OCI-LY7 (cell line): ENCODE measurements at regions not wholly inside any gene's neighbourhood (a gene's known extent, or its start where the extent isn't known, plus 50 kb on each side); places are given as distances from the start of the nearest gene placed in this dataset.

Experiments
- BruUV-seq: library from RNA; stranded (reverse); fragments of 400-500 nt; replicated peaks from 2 replicates; lab custom pipeline; 2021; lab: Mats Ljungman, UMichigan
- CTCF ChIA-PET: fragments of 300-600 bp; sonication (Branson Sonifier 250); formaldehyde crosslinking; loops from one replicate; lab custom pipeline; 2022; ENCODE audit warnings: antibody characterized with exemption; ENCODE audit not compliant: unreplicated experiment; lab: Charles Lee
- POLR2A ChIA-PET: fragments of 300-600 bp; sonication (Branson Sonifier 250); formaldehyde crosslinking; loops from one replicate; lab custom pipeline; 2022; ENCODE audit warnings: antibody characterized with exemption; lab: Charles Lee
- DNase-seq: peaks from one replicate; pipeline ENCODE4 v3.0.0-alpha.2; 2015; ENCODE audit warnings: low spot score
- H2AFZ ChIP-seq: fragments of 200-600 bp; sonication (generic), shearing (Covaris generic); 2 replicates; pipeline ENCODE4 v1.6.1; 2014; ENCODE audit warnings: mild to moderate bottlenecking, antibody characterized with exemption, low read length, moderate library complexity
- H3K27ac ChIP-seq: fragments of 200-600 bp; sonication (generic); 2 replicates; pipeline ENCODE4 v1.5.1; 2014; ENCODE audit warnings: mixed run types, low read depth, mild to moderate bottlenecking, moderate library complexity, low read length, inconsistent platforms; ENCODE audit not compliant: poor library complexity, severe bottlenecking
- H3K36me3 ChIP-seq: fragments of 200-600 bp; sonication (generic); 2 replicates; pipeline ENCODE4 v1.6.1; 2014; ENCODE audit warnings: mild to moderate bottlenecking, antibody characterized with exemption, low read length, moderate library complexity, mixed read lengths; ENCODE audit not compliant: insufficient read depth
- H3K4me1 ChIP-seq: fragments of 200-600 bp; sonication (generic); 2 replicates; pipeline ENCODE4 v1.5.1; 2014; ENCODE audit warnings: mild to moderate bottlenecking, low read length; ENCODE audit not compliant: insufficient read depth, poor library complexity, severe bottlenecking
- H3K4me2 ChIP-seq: fragments of 200-600 bp; sonication (generic); 2 replicates; pipeline ENCODE4 v1.6.1; 2014; ENCODE audit warnings: mild to moderate bottlenecking, low read length
- H3K4me3 ChIP-seq: fragments of 200-600 bp; sonication (generic); 2 replicates; pipeline ENCODE4 v1.5.1; 2014; ENCODE audit warnings: mild to moderate bottlenecking, low read depth, low read length; ENCODE audit not compliant: poor library complexity, severe bottlenecking
- H3K79me2 ChIP-seq: fragments of 200-600 bp; sonication (generic); 2 replicates; pipeline ENCODE4 v1.6.1; 2016; ENCODE audit warnings: low read depth, mild to moderate bottlenecking, low read length, moderate library complexity, mixed read lengths; ENCODE audit not compliant: insufficient read depth
- H3K9me2 ChIP-seq: fragments of 200-600 bp; sonication (generic); 2 replicates; pipeline ENCODE4 v1.6.1; 2016; ENCODE audit warnings: mild to moderate bottlenecking, low read length, mixed read lengths; ENCODE audit not compliant: insufficient read depth
- H3K9me3 ChIP-seq: fragments of 200-600 bp; sonication (generic); 2 replicates; pipeline ENCODE4 v1.6.1; 2014; ENCODE audit warnings: mild to moderate bottlenecking, mixed run types, low read length, mixed read lengths
- H4K20me1 ChIP-seq: fragments of 200-600 bp; sonication (generic); 2 replicates; pipeline ENCODE4 v1.6.1; 2014; ENCODE audit warnings: mild to moderate bottlenecking, antibody characterized with exemption, low read length, moderate library complexity, mixed read lengths; ENCODE audit not compliant: insufficient read depth
- CTCF ChIP-seq: fragments of 200-600 bp; sonication (generic); conservative IDR thresholded peaks from 2 replicates; pipeline ENCODE4 v1.5.1; 2014; ENCODE audit warnings: mild to moderate bottlenecking, antibody characterized with exemption, low read length, moderate library complexity, mixed read lengths
- EZH2phosphoT487 ChIP-seq: fragments of 200-600 bp; sonication (generic); IDR thresholded peaks from 2 replicates; pipeline ENCODE4 v1.6.1; 2018; ENCODE audit warnings: low read depth, borderline replicate concordance, mild to moderate bottlenecking, mixed run types, antibody characterized with exemption, low read length, moderate library complexity, mixed read lengths
- intact Hi-C: fragments of 100-400 bp; cut with micrococcal nuclease; formaldehyde crosslinking; loops from one replicate; pipeline ENCODE4 v1.10.0; 2022; ENCODE audit not compliant: unreplicated experiment

- Histone ChIP-seq H3K79me2 (no peaks in the 10 kb centered on the region), H3K9me2 (no peaks in the 10 kb centered on the region), H2AFZ (no peak overlapping the region), H4K20me1 (no peaks in the 10 kb centered on the region), H3K4me2 (no peak overlapping the region), H3K4me3 (no peak overlapping the region), H3K36me3 (no peaks in the 10 kb centered on the region), H3K27ac (no peak overlapping the region), H3K9me3 (no peaks in the 10 kb centered on the region), H3K4me1 (no peaks in the 10 kb centered on the region)
- no TSS peak for BruUV-seq
- intact Hi-C loops, result no loop called here
- CTCF ChIA-PET, result no interaction called here
- DNase-seq, result no peak
- TF ChIP-seq EZH2phosphoT487 (no peak), CTCF (no peak)
- POLR2A ChIA-PET, result interaction anchor here (1.3 kb wide), 1 partner anchor 13 kb away, joined by 3 read pairs; no protein-coding TSS in a partner anchor
These were observed 253.3 kb upstream of the VRK2 start for GRCh38 chr2:57793310-57793709.

- ChIA-PET POLR2A (no interaction called here), CTCF (no interaction called here)
- Histone ChIP-seq H3K9me3 (no peaks in the 10 kb centered on the region), H4K20me1 (no peaks in the 10 kb centered on the region), H3K27ac (no peak overlapping the region), H3K9me2 (no peaks in the 10 kb centered on the region), H3K4me2 (no peak overlapping the region), H2AFZ (no peak overlapping the region), H3K36me3 (no peaks in the 10 kb centered on the region), H3K79me2 (no peaks in the 10 kb centered on the region), H3K4me3 (no peak overlapping the region), H3K4me1 (no peaks in the 10 kb centered on the region)
- intact Hi-C loops, result no loop called here
- BruUV-seq, result no TSS peak
- DNase-seq, result no peak
- TF ChIP-seq EZH2phosphoT487 (no peak), CTCF (no peak)
These were observed 250.1 kb upstream of the VRK2 start for GRCh38 chr2:57796527-57796926.

GRCh38 chr2:57798346-57798745 is 248.3 kb upstream of the VRK2 start:
- H3K27ac ChIP-seq, result no peak overlapping the region
- H3K4me2 ChIP-seq, result no peak overlapping the region
- TF ChIP-seq EZH2phosphoT487 (no peak), CTCF (no peak)
- H2AFZ ChIP-seq, result no peak overlapping the region
- H3K4me1 ChIP-seq, result no peaks in the 10 kb centered on the region
- no peak overlapping the region for H3K4me3 ChIP-seq
- H3K9me3 ChIP-seq, result no peaks in the 10 kb centered on the region
- intact Hi-C loops, result no loop called here
- no TSS peak for BruUV-seq
- H3K79me2 ChIP-seq, result no peaks in the 10 kb centered on the region
- H3K36me3 ChIP-seq, result no peaks in the 10 kb centered on the region
- no peak for DNase-seq
- no peaks in the 10 kb centered on the region for H4K20me1 ChIP-seq
- CTCF ChIA-PET, result no interaction called here
- no peaks in the 10 kb centered on the region for H3K9me2 ChIP-seq
- POLR2A ChIA-PET, result no interaction called here
